ENCODE measurements at regions not wholly inside any gene's neighbourhood (a gene's known extent, or its start where the extent isn't known, plus 50 kb on each side); places are given as distances from the start of the nearest gene placed in this dataset.
"Not testable (repeated sequence)": the region's sequence is repeated elsewhere in the genome, so short reads cannot be mapped to it uniquely, and the experiment has no call there.

- Mint-ChIP-seq H3K27me3 (peaks cover 6 to 10% of the 10 kb centered on the region in 2 donors), H3K36me3 (no peaks in the 10 kb centered on the region), H3K9me3 (no peaks in the 10 kb centered on the region), H3K4me1 (no peaks in the 10 kb centered on the region), H3K4me3 (no peak overlapping the region), H3K27ac (no peak overlapping the region)
- ATAC-seq (replicated peaks) (no peak), DNase-seq (no peak)
These were observed 361.6 kb upstream of the SULF2 start for GRCh38 chr20:48146877-48147276.

- Mint-ChIP-seq H3K4me3 (no peak overlapping the region), H3K36me3 (peaks cover 3 to 4% of the 10 kb centered on the region in 2 donors), H3K27ac (no peak overlapping the region), H3K4me1 (no peaks in the 10 kb centered on the region), H3K27me3 (peaks cover 11 to 15% of the 10 kb centered on the region in 2 donors), H3K9me3 (peaks cover 5% of the 10 kb centered on the region in 2 donors)
- ATAC-seq (replicated peaks) (no peak), DNase-seq (no peak)
These were observed 361.0 kb upstream of the SULF2 start for GRCh38 chr20:48146308-48146707.

- H3K4me1 Mint-ChIP-seq = no peaks in the 10 kb centered on the region
- H3K4me3 Mint-ChIP-seq = no peak overlapping the region
- H3K36me3 Mint-ChIP-seq = peaks cover 5% of the 10 kb centered on the region in 2 donors
- no peak overlapping the region for H3K27ac Mint-ChIP-seq
- H3K9me3 Mint-ChIP-seq = peaks cover 6 to 8% of the 10 kb centered on the region in 2 donors
- DNase-seq (no peak), ATAC-seq (replicated peaks) (no peak)
- peaks cover 31 to 35% of the 10 kb centered on the region in 2 donors for H3K27me3 Mint-ChIP-seq
These were observed 358.3 kb upstream of the SULF2 start for GRCh38 chr20:48143435-48144081.

- no peak for ATAC-seq (replicated peaks)
- H3K4me1 Mint-ChIP-seq = no peaks in the 10 kb centered on the region
- H3K27ac Mint-ChIP-seq = no peak overlapping the region
These were observed 357.2 kb upstream of the SULF2 start for GRCh38 chr20:48142516-48142773.

GRCh38 chr20:48141660-48142515 is 356.6 kb upstream of the SULF2 start:
- H3K36me3 Mint-ChIP-seq = peaks cover 5% of the 10 kb centered on the region in 2 donors
- H3K9me3 Mint-ChIP-seq = peaks cover 6 to 8% of the 10 kb centered on the region in 2 donors
- peaks cover 43 to 44% of the 10 kb centered on the region in 2 donors for H3K27me3 Mint-ChIP-seq
- no peak for DNase-seq
- no peak for ATAC-seq (replicated peaks)
- H3K4me1 Mint-ChIP-seq = no peaks in the 10 kb centered on the region
- H3K27ac Mint-ChIP-seq = no peak overlapping the region
- no peak overlapping the region for H3K4me3 Mint-ChIP-seq

More at GRCh38 chr20:48142516-48142773, 357.2 kb upstream of the SULF2 start:
- H3K4me3 Mint-ChIP-seq = no peak overlapping the region
- DNase-seq = no peak
- peaks cover 5% of the 10 kb centered on the region in 2 donors for H3K36me3 Mint-ChIP-seq
- H3K9me3 Mint-ChIP-seq = peaks cover 6 to 8% of the 10 kb centered on the region in 2 donors
- H3K27me3 Mint-ChIP-seq = peaks cover 39 to 42% of the 10 kb centered on the region in 2 donors

GRCh38 chr20:48139262-48140041 is 354.2 kb upstream of the SULF2 start:
- ATAC-seq (replicated peaks) = no peak
- no peak overlapping the region for H3K27ac Mint-ChIP-seq

GRCh38 chr20:48132834-48133233 is 347.6 kb upstream of the SULF2 start:
- no peak for DNase-seq
- Mint-ChIP-seq H3K4me3 (no peak overlapping the region), H3K27me3 (peaks cover 20 to 27% of the 10 kb centered on the region in 2 donors), H3K4me1 (peaks cover 0 to 2% of the 10 kb centered on the region in 2 donors), H3K36me3 (no peaks in the 10 kb centered on the region), H3K9me3 (peaks cover 0 to 2% of the 10 kb centered on the region in 2 donors), H3K27ac (no peak overlapping the region)
- ATAC-seq (replicated peaks) = no peak

More at GRCh38 chr20:48139262-48140041, 354.2 kb upstream of the SULF2 start:
- no peak for DNase-seq
- Mint-ChIP-seq H3K9me3 (peaks cover 6 to 8% of the 10 kb centered on the region in 2 donors), H3K4me3 (no peak overlapping the region), H3K4me1 (no peaks in the 10 kb centered on the region), H3K27me3 (peaks cover 42 to 49% of the 10 kb centered on the region in 2 donors), H3K36me3 (peaks cover 5% of the 10 kb centered on the region in 2 donors)

- no peak for DNase-seq
- Mint-ChIP-seq H3K27ac (no peak overlapping the region), H3K9me3 (peaks cover 0 to 2% of the 10 kb centered on the region in 2 donors), H3K4me1 (peaks cover 0 to 2% of the 10 kb centered on the region in 2 donors), H3K4me3 (no peak overlapping the region), H3K27me3 (peaks cover 12 to 16% of the 10 kb centered on the region in 2 donors), H3K36me3 (no peaks in the 10 kb centered on the region)
- no peak for ATAC-seq (replicated peaks)
These were observed 346.3 kb upstream of the SULF2 start for GRCh38 chr20:48131581-48131980.

- no peak for ATAC-seq (replicated peaks)
- H3K27ac Mint-ChIP-seq = no peak overlapping the region
- H3K4me3 Mint-ChIP-seq = no peak overlapping the region
- peaks cover 0 to 2% of the 10 kb centered on the region in 2 donors for H3K4me1 Mint-ChIP-seq
- no peaks in the 10 kb centered on the region for H3K36me3 Mint-ChIP-seq
- peaks cover 7 to 12% of the 10 kb centered on the region in 2 donors for H3K27me3 Mint-ChIP-seq
- peaks cover 0 to 2% of the 10 kb centered on the region in 2 donors for H3K9me3 Mint-ChIP-seq
- DNase-seq = no peak
These were observed 344.2 kb upstream of the SULF2 start for GRCh38 chr20:48129345-48129942.

- Mint-ChIP-seq H3K27me3 (peaks cover 3 to 8% of the 10 kb centered on the region in 2 donors), H3K9me3 (peaks cover 0 to 2% of the 10 kb centered on the region in 2 donors), H3K4me1 (no peaks in the 10 kb centered on the region), H3K36me3 (no peaks in the 10 kb centered on the region), H3K4me3 (no peak overlapping the region), H3K27ac (no peak overlapping the region)
- DNase-seq (no peak), ATAC-seq (replicated peaks) (no peak)
These were observed 343.2 kb upstream of the SULF2 start for GRCh38 chr20:48128436-48128835.

GRCh38 chr20:48127964-48128363 is 342.7 kb upstream of the SULF2 start:
- not testable (repeated sequence) for H3K27me3 Mint-ChIP-seq; H3K4me1 Mint-ChIP-seq; H3K9me3 Mint-ChIP-seq; ATAC-seq (replicated peaks); H3K4me3 Mint-ChIP-seq; DNase-seq; H3K36me3 Mint-ChIP-seq; H3K27ac Mint-ChIP-seq

- not testable (repeated sequence) for H3K27me3 Mint-ChIP-seq; H3K36me3 Mint-ChIP-seq; H3K27ac Mint-ChIP-seq; H3K4me3 Mint-ChIP-seq; H3K4me1 Mint-ChIP-seq; H3K9me3 Mint-ChIP-seq; DNase-seq; ATAC-seq (replicated peaks)
These were observed 341.9 kb upstream of the SULF2 start for GRCh38 chr20:48127133-48127532.

- DNase-seq (no peak), ATAC-seq (replicated peaks) (no peak)
- no peak overlapping the region for H3K27ac Mint-ChIP-seq
- peaks cover 0 to 2% of the 10 kb centered on the region in 2 donors for H3K36me3 Mint-ChIP-seq
- no peak overlapping the region for H3K4me3 Mint-ChIP-seq
- H3K4me1 Mint-ChIP-seq = no peaks in the 10 kb centered on the region
- H3K9me3 Mint-ChIP-seq = no peaks in the 10 kb centered on the region
- peaks cover 7 to 14% of the 10 kb centered on the region in 2 donors for H3K27me3 Mint-ChIP-seq
These were observed 341.0 kb upstream of the SULF2 start for GRCh38 chr20:48126227-48126740.

- no peak for ATAC-seq (replicated peaks)
- DNase-seq = no peak
- Mint-ChIP-seq H3K4me1 (no peaks in the 10 kb centered on the region), H3K9me3 (no peaks in the 10 kb centered on the region), H3K4me3 (no peak overlapping the region), H3K27ac (no peak overlapping the region), H3K27me3 (peaks cover 7 to 21% of the 10 kb centered on the region in 2 donors), H3K36me3 (peaks cover 0 to 2% of the 10 kb centered on the region in 2 donors)
These were observed 339.7 kb upstream of the SULF2 start for GRCh38 chr20:48124960-48125359.

Measured in stimulated activated naive B cell treated with anti-CD40 and anti-IgM and Interleukin-4, amounts not matched to agents 10 μg/mL and 1 μg/mL and 100 μg/mL, for 72 hours (primary cell).